ENCODE measurements at regions not wholly inside any gene's neighbourhood (a gene's known extent, or its start where the extent isn't known, plus 50 kb on each side); places are given as distances from the start of the nearest gene placed in this dataset.

DNA sequence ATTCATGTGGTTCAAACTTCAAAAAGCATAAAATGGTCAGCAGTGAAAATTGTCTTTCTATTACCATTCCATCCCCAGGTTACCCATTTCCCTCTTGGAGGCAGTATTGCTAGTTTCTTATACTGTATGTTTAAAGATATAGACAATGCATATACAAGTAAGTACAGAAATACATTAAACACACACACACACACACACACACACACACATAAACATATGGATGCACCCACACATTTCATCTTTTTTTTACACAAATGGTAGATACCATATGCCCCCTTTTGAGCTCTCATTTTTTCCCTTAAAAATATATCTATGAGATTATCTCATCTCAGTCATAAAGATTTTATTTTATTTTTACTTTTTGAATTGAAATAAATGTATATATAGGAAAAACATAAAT is 79.7 kb downstream of the NEUROD6 start:
- H3K4me1 ChIP-seq: no peaks in the 10 kb centered on the region
- H3K36me3 ChIP-seq: no peaks in the 10 kb centered on the region
- H3K9me3 ChIP-seq: no peaks in the 10 kb centered on the region
- DNase-seq: no peak
- TF ChIP-seq POLR2A (IDR thresholded peaks at IDR 0.05) (no peak), CTCF (IDR thresholded peaks at IDR 0.05) (no peak)
- intact Hi-C loops (cut with DNase I): no loop called here
- no peak overlapping the region for H3K27ac ChIP-seq
- H3K4me3 ChIP-seq: no peak overlapping the region
- H3K27me3 ChIP-seq: no peaks in the 10 kb centered on the region

DNA sequence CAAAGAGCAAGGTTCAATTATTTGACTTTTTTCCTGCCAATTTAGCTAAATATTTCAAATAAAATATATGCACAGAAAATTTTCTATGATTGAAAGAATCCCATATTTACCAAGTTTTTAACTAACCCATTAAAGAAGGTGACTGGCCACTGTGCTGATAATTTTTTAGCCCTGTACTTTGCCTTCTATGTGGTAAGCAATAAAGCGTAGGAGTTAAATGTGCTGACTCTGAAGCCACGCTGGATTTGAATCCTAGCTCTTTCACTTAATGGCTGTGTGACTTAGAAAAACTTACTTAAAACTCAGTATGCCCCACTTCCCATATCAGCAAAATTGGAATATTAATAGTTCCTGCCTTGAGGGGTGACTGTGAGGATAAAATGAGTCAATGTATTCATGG is 82.1 kb downstream of the NEUROD6 start:
- WGBS, 2 donors: 59 to 86% methylated on average over 2 of the region's 2 CpGs
- Histone ChIP-seq H3K4me1 (no peaks in the 10 kb centered on the region), H3K27ac (no peak overlapping the region), H3K4me3 (no peak overlapping the region), H3K27me3 (no peaks in the 10 kb centered on the region), H3K9me3 (no peaks in the 10 kb centered on the region), H3K36me3 (no peaks in the 10 kb centered on the region)
- intact Hi-C loops (cut with DNase I): no loop called here
- no peak for TF ChIP-seq CTCF (IDR thresholded peaks at IDR 0.05)
- no peak for TF ChIP-seq POLR2A (IDR thresholded peaks at IDR 0.05)
- no peak for DNase-seq

GRCh38 chr7:31256506-31256905 is 84.0 kb downstream of the NEUROD6 start:
- intact Hi-C loops (cut with DNase I): no loop called here
- no peak for DNase-seq
- TF ChIP-seq CTCF (IDR thresholded peaks at IDR 0.05) (no peak), POLR2A (IDR thresholded peaks at IDR 0.05) (no peak)
- H3K27ac ChIP-seq: no peak overlapping the region
- H3K27me3 ChIP-seq: no peaks in the 10 kb centered on the region
- H3K9me3 ChIP-seq: no peaks in the 10 kb centered on the region
- no peaks in the 10 kb centered on the region for H3K4me1 ChIP-seq
- H3K36me3 ChIP-seq: no peaks in the 10 kb centered on the region
- no peak overlapping the region for H3K4me3 ChIP-seq
- WGBS, 2 donors: 58 to 59% methylated on average over 4 of the region's 4 CpGs

DNA sequence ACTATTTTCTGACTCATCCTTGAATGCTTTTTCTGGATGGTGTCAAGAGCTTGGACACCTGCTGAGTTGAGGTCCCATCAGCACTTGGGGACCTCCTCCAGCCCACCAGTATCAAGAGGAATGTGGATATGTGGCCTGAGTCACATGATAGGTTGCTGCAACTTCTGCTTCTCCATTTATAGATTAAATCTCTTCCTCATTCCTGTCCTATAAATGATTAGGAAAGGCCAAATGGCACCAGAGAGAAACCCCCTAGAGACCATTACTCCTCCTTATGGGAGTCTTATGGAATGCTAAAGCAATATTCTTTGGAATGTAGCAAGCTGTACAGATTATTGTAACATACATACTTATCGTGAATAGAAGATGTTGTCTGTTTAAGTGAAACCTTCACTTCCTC is 85.6 kb downstream of the NEUROD6 start:
- 77 to 89% methylated on average over 1 of the region's 1 CpG for WGBS, 2 donors

DNA sequence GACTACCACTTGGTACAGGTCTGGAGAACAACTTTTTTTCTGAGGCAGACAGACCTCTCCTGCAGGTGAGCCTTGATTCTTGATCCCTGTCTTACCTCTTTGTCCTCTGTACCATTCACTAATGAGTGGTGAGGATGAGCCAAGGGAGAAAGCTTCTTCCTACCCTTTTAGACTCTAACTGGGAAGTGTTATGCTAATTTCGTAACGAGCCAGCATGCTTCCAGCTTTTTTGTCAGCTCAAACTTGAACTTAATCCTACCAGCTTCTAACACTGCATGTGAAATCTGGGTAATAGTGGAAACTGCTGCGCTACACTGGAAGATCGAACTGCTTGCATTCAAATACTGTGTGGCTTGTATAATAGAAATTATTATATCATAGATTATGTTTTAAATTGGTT is 87.0 kb downstream of the NEUROD6 start:
- Histone ChIP-seq H3K9me3 (no peaks in the 10 kb centered on the region), H3K27ac (no peak overlapping the region), H3K4me3 (no peak overlapping the region), H3K36me3 (no peaks in the 10 kb centered on the region), H3K4me1 (no peaks in the 10 kb centered on the region), H3K27me3 (no peaks in the 10 kb centered on the region)
- intact Hi-C loops (cut with DNase I): no loop called here
- TF ChIP-seq CTCF (IDR thresholded peaks at IDR 0.05) (no peak), POLR2A (IDR thresholded peaks at IDR 0.05) (no peak)
- no peak for DNase-seq
- WGBS, 2 donors: 76 to 86% methylated on average over 4 of the region's 4 CpGs

More for the DNA sequence above, 85.6 kb downstream of the NEUROD6 start:
- no peaks in the 10 kb centered on the region for H3K9me3 ChIP-seq
- intact Hi-C loops (cut with DNase I): no loop called here
- H3K4me1 ChIP-seq: no peaks in the 10 kb centered on the region
- H3K4me3 ChIP-seq: no peak overlapping the region
- H3K27me3 ChIP-seq: no peaks in the 10 kb centered on the region
- no peaks in the 10 kb centered on the region for H3K36me3 ChIP-seq
- TF ChIP-seq CTCF (IDR thresholded peaks at IDR 0.05): no peak
- no peak for TF ChIP-seq POLR2A (IDR thresholded peaks at IDR 0.05)
- no peak overlapping the region for H3K27ac ChIP-seq
- DNase-seq: no peak
